Fibroblast of mammary gland (primary cell): ENCODE measurements at regions not wholly inside any gene's neighbourhood (a gene's known extent, or its start where the extent isn't known, plus 50 kb on each side); places are given as distances from the start of the nearest gene placed in this dataset.

Source experiments
- DNase-seq: peaks from one replicate; pipeline ENCODE4 v3.0.0-alpha.2; 2010; ENCODE audit warnings: low read depth
- H3K4me3 ChIP-seq: 2 replicates; pipeline ENCODE4 v1.5.1; 2011; ENCODE audit warnings: low read depth, mild to moderate bottlenecking, low read length, moderate library complexity; ENCODE audit not compliant: control insufficient read depth
- TF ChIP-seq, protein P1 (sequence below): conservative IDR thresholded peaks from 2 replicates; pipeline ENCODE4 v1.5.1; 2011; ENCODE audit warnings: low read depth, low read length, inconsistent platforms; ENCODE audit not compliant: control insufficient read depth, insufficient read depth

GRCh38 chr12:30100741-30101140 lies 317.0 kb upstream of the TMTC1 start:
- H3K4me3 ChIP-seq = no peak overlapping the region
- TF ChIP-seq, protein P1, sequence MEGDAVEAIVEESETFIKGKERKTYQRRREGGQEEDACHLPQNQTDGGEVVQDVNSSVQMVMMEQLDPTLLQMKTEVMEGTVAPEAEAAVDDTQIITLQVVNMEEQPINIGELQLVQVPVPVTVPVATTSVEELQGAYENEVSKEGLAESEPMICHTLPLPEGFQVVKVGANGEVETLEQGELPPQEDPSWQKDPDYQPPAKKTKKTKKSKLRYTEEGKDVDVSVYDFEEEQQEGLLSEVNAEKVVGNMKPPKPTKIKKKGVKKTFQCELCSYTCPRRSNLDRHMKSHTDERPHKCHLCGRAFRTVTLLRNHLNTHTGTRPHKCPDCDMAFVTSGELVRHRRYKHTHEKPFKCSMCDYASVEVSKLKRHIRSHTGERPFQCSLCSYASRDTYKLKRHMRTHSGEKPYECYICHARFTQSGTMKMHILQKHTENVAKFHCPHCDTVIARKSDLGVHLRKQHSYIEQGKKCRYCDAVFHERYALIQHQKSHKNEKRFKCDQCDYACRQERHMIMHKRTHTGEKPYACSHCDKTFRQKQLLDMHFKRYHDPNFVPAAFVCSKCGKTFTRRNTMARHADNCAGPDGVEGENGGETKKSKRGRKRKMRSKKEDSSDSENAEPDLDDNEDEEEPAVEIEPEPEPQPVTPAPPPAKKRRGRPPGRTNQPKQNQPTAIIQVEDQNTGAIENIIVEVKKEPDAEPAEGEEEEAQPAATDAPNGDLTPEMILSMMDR = no peak
- DNase-seq = no peak

DNA sequence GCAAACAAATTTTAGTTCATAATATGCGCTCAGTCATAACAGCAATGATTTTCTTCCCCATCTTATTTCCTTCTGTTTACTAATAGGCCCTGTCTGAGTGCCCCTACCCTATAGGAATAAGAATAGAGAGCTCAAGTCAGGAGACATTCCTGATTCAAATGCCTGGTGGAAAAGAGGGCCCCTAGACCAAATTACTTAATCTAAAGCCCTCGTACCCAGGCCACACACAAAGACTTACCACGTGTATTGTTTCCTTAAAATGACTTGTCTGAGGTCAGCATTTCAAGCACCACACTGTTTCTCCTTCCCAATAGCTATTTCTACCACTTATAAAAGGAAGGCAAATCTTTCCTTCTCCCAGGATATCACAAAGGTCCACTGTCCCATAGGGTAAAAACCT lies 314.9 kb upstream of the TMTC1 start:
- H3K4me3 ChIP-seq = no peak overlapping the region
- DNase-seq = no peak
- TF ChIP-seq, protein P1 = no peak

GRCh38 chr12:30095511-30095910 lies 311.8 kb upstream of the TMTC1 start:
- no peak overlapping the region for H3K4me3 ChIP-seq
- peak; percentile 8 for DNase-seq
- TF ChIP-seq, protein P1 = no peak

GRCh38 chr12:30092983-30093617 lies 309.4 kb upstream of the TMTC1 start:
- no peak for DNase-seq
- TF ChIP-seq, protein P1 = no peak
- H3K4me3 ChIP-seq = no peak overlapping the region

DNA sequence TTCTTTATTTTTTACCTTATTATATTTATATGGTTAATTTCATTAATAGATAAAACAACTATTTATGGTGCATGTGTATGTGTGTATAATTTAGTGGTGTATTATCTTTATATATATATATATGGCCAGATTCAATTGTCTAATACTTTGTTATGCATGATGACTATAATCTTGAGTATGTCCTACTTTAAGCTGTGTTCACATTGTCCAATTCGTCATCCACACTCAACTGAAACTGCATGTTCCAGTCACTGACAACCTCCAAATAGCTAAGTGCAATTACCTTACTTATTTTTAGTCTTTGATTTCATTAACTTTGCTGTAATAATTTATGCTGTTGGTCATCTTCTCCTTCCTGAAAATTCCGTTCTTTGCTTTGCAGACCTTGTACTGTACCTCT lies 306.5 kb upstream of the TMTC1 start:
- no peak overlapping the region for H3K4me3 ChIP-seq
- DNase-seq = no peak
- TF ChIP-seq, protein P1 = no peak

- TF ChIP-seq, protein P1 = no peak
- no peak for DNase-seq
Measured at GRCh38 chr12:30088259-30088995, 304.7 kb upstream of the TMTC1 start.

More at GRCh38 chr12:30088259-30088995, 304.7 kb upstream of the TMTC1 start:
- no peak overlapping the region for H3K4me3 ChIP-seq
